HepG2 (cell line): ENCODE measurements at regions not wholly inside any gene's neighbourhood (a gene's known extent, or its start where the extent isn't known, plus 50 kb on each side); places are given as distances from the start of the nearest gene placed in this dataset.

Experiments
- ATF7-NPFF ChIP-seq: sonication (generic); formaldehyde crosslinking; IDR thresholded peaks from 2 replicates; pipeline ENCODE4 v1.8.1; 2023; ENCODE audit warnings: mild to moderate bottlenecking, low read depth, missing genetic modification reagents, moderate library complexity
- DNMT1 ChIP-seq: sonication (generic); formaldehyde crosslinking; IDR thresholded peaks from 2 replicates; pipeline ENCODE4 v1.5.1; 2020; ENCODE audit warnings: mild to moderate bottlenecking, missing genetic modification reagents
- EED ChIP-seq: sonication (generic); formaldehyde crosslinking; IDR thresholded peaks from 2 replicates; pipeline ENCODE4 v1.5.0; 2020; ENCODE audit warnings: mild to moderate bottlenecking, missing genetic modification reagents
- ESRRA ChIP-seq: sonication (generic); formaldehyde crosslinking; IDR thresholded peaks from 2 replicates; pipeline ENCODE4 v1.5.1; 2020; ENCODE audit warnings: mild to moderate bottlenecking, low read depth, missing genetic modification reagents
- IKZF4 ChIP-seq: sonication (generic); formaldehyde crosslinking; IDR thresholded peaks from 2 replicates; pipeline ENCODE4 v1.5.1; 2020; ENCODE audit warnings: borderline replicate concordance, mild to moderate bottlenecking, low read depth, missing genetic modification reagents; ENCODE audit errors: not compliant biosample characterization
- IRF9 ChIP-seq: sonication (generic); formaldehyde crosslinking; IDR thresholded peaks from 2 replicates; pipeline ENCODE4 v1.8.0; 2022; ENCODE audit warnings: missing genetic modification reagents, mild to moderate bottlenecking, borderline replicate concordance
- MAFK ChIP-seq, 2 experiments: IDR thresholded peaks in 1 of 2; conservative IDR thresholded peaks in 1 of 2; 2 replicates each; pipeline ENCODE4 v1.6.1; 2011; ENCODE audit warnings: improper control_type of control experiment in 2 of 2, low read length in 2 of 2
- MLX ChIP-seq: IDR thresholded peaks from 2 replicates; pipeline ENCODE4 v1.6.1; 2016
- NFE2 ChIP-seq: sonication (generic); formaldehyde crosslinking; IDR thresholded peaks from 2 replicates; pipeline ENCODE4 v1.4.0; 2020; ENCODE audit warnings: missing genetic modification reagents
- ZFP91 ChIP-seq: sonication (generic); formaldehyde crosslinking; IDR thresholded peaks from 2 replicates; pipeline ENCODE4 v1.9.0; 2022; ENCODE audit warnings: missing genetic modification reagents, mild to moderate bottlenecking, borderline replicate concordance
- ZNF275 ChIP-seq: sonication (generic); formaldehyde crosslinking; IDR thresholded peaks from 2 replicates; pipeline ENCODE4 v1.8.0; 2022; ENCODE audit warnings: missing genetic modification reagents, mild to moderate bottlenecking, inconsistent platforms, borderline replicate concordance
- ZNF318 ChIP-seq: sonication (generic); formaldehyde crosslinking; IDR thresholded peaks from 2 replicates; pipeline ENCODE4 v1.4.0; 2020; ENCODE audit warnings: mild to moderate bottlenecking, missing genetic modification reagents

GRCh38 chr21:16741141-16741665, 771.6 kb upstream of the CXADR start (continued):
- no peak for TF ChIP-seq ZNF275 (CRISPR knock-in tag)
- no peak for TF ChIP-seq ZNF318
- peak; percentile 66 to 78 for TF ChIP-seq MAFK (conservative IDR thresholded peaks at IDR 0.05 in 1 of 2, IDR thresholded peaks at IDR 0.05 in 1 of 2; ENCODE audit: low read length in 2 of 2)
- TF ChIP-seq MLX (CRISPR knock-in tag) = no peak
- no peak for TF ChIP-seq IKZF4
- no peak for TF ChIP-seq ATF7-NPFF (CRISPR knock-in tag)
- TF ChIP-seq EED (CRISPR knock-in tag) = no peak
- no peak for TF ChIP-seq NFE2 (CRISPR knock-in tag)
- TF ChIP-seq IRF9 (CRISPR knock-in tag) = no peak
- TF ChIP-seq ZFP91 (CRISPR knock-in tag) = no peak
- no peak for TF ChIP-seq ESRRA
- no peak for TF ChIP-seq DNMT1 (CRISPR knock-in tag)
